A549 (cell line): ENCODE measurements at regions not wholly inside any gene's neighbourhood (a gene's known extent, or its start where the extent isn't known, plus 50 kb on each side); places are given as distances from the start of the nearest gene placed in this dataset.

Experiments
- MAFK ChIP-seq: fragments of 450-650 bp; IDR thresholded peaks from 2 replicates; pipeline ENCODE4 v1.6.1; 2014; ENCODE audit not compliant: partially characterized antibody
- MYC ChIP-seq: IDR thresholded peaks from 2 replicates; pipeline ENCODE4 v1.6.1; 2012; ENCODE audit warnings: mild to moderate bottlenecking, inconsistent platforms, low read length, improper control_type of control experiment, borderline replicate concordance
- POLR2A ChIP-seq: IDR thresholded peaks from 2 replicates; pipeline ENCODE4 v1.6.1; 2012; ENCODE audit warnings: mild to moderate bottlenecking, low read length
- POLR2AphosphoS2 ChIP-seq: conservative IDR thresholded peaks from 2 replicates; pipeline ENCODE4 v1.6.1; 2012; ENCODE audit warnings: low read length, improper control_type of control experiment, inconsistent platforms
- TP53 ChIP-seq: fragments of 250-450 bp; sonication (Bioruptor Pico); IDR thresholded peaks from 2 replicates; pipeline ENCODE4 v1.5.0; 2021; ENCODE audit warnings: mild to moderate bottlenecking, moderate library complexity
- TF ChIP-seq, protein P1 (sequence below): fragments of >200 bp; sonication (Bioruptor Twin); formaldehyde crosslinking; IDR thresholded peaks from 3 replicates; pipeline ENCODE4 v1.5.1; 2016
- TF ChIP-seq, protein P2 (sequence below): IDR thresholded peaks from 2 replicates; pipeline ENCODE4 v1.6.1; 2012

DNA sequence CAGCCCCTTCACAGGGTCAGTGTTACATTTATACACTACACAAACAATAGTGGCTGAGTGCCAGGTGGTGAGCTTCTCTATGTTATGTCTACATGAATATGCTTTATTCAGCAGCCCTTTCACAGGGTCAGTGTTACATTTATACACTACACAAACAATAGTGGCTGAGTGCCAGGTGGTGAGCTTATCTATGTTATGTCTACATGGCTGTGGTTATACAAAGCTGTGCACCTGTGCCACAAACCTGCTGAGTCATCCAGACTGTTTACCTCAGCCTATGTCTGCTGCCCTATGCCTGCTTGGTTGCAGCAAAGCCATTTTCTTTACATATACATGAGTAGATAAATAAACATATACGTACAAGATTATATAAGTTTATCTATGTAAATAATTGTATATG, 76.5 kb downstream of the ZNF726 start:
- TF ChIP-seq, protein P1, sequence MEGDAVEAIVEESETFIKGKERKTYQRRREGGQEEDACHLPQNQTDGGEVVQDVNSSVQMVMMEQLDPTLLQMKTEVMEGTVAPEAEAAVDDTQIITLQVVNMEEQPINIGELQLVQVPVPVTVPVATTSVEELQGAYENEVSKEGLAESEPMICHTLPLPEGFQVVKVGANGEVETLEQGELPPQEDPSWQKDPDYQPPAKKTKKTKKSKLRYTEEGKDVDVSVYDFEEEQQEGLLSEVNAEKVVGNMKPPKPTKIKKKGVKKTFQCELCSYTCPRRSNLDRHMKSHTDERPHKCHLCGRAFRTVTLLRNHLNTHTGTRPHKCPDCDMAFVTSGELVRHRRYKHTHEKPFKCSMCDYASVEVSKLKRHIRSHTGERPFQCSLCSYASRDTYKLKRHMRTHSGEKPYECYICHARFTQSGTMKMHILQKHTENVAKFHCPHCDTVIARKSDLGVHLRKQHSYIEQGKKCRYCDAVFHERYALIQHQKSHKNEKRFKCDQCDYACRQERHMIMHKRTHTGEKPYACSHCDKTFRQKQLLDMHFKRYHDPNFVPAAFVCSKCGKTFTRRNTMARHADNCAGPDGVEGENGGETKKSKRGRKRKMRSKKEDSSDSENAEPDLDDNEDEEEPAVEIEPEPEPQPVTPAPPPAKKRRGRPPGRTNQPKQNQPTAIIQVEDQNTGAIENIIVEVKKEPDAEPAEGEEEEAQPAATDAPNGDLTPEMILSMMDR = no peak
- TF ChIP-seq MYC (no peak), TP53 (CRISPR knock-in tag) (no peak), POLR2AphosphoS2 (no peak), POLR2A (no peak), MAFK (peak; percentile 51)
- TF ChIP-seq, protein P2, sequence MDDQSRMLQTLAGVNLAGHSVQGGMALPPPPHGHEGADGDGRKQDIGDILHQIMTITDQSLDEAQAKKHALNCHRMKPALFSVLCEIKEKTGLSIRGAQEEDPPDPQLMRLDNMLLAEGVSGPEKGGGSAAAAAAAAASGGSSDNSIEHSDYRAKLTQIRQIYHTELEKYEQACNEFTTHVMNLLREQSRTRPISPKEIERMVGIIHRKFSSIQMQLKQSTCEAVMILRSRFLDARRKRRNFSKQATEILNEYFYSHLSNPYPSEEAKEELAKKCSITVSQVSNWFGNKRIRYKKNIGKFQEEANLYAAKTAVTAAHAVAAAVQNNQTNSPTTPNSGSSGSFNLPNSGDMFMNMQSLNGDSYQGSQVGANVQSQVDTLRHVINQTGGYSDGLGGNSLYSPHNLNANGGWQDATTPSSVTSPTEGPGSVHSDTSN = no peak
